Myocyte (in vitro differentiated cells): ENCODE measurements at regions not wholly inside any gene's neighbourhood (a gene's known extent, or its start where the extent isn't known, plus 50 kb on each side); places are given as distances from the start of the nearest gene placed in this dataset.

ENCODE experiments used
- DNase-seq: peaks from one replicate; pipeline ENCODE4 v3.0.0-alpha.2; 2012; ENCODE audit warnings: low read depth

DNA sequence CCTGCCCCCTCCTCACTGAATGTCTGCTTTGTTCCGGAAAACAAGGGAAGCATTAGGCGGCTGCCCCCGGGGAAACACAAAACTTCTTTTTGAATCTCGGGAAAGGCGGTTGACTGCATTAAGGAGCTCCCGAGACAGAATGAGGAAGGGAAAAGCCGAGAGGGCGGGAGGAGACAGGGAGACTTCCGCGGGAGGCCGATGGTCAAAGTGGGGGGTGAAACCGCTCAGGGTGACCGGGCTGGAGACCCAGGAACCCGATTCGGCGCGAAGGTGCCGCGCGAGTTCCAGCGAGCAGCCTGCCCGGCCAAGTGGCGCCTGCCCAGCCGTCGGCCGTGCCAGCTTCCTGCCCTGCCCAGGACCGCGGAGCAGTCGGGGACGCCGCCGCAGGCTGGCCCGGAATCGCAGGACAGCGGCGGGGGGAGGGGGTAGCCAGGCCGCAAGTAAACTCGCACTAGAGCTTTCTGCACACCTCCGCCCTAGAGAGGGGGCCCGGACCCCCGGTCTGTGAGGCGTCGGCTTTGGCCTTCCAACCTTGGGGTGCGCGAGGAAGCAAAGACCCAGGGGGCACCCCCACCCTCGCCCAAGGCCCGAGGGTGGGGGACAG is 55.1 kb upstream of the BCOR start:
- peak; percentile 63 for DNase-seq

DNA sequence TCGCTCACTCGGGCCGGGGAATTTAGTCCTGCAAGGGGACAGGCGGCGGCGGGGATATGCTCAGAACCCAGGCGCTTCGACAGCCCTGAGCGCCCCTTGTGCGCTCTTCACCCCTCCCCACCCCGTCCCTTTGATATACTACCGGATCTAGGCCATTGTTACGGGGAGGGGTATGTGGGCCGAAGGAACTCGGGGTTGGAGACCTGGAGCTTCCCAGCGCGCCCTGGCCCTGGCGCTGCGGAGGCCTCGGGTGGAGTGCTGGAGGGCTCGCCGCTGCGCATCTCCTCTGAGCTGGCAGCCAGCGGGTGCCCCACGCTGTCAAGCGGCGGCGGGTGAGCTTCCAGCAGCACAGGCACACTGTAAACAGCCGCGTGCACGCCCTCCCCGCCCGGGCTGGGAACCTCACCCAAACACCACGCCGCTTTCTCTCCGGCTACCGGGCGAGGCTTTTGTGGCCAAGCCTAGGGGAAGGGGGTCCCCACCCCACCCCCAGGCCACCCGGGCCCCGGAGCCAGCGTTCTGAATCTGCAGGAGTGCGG is 54.5 kb upstream of the BCOR start:
- DNase-seq: no peak

DNA sequence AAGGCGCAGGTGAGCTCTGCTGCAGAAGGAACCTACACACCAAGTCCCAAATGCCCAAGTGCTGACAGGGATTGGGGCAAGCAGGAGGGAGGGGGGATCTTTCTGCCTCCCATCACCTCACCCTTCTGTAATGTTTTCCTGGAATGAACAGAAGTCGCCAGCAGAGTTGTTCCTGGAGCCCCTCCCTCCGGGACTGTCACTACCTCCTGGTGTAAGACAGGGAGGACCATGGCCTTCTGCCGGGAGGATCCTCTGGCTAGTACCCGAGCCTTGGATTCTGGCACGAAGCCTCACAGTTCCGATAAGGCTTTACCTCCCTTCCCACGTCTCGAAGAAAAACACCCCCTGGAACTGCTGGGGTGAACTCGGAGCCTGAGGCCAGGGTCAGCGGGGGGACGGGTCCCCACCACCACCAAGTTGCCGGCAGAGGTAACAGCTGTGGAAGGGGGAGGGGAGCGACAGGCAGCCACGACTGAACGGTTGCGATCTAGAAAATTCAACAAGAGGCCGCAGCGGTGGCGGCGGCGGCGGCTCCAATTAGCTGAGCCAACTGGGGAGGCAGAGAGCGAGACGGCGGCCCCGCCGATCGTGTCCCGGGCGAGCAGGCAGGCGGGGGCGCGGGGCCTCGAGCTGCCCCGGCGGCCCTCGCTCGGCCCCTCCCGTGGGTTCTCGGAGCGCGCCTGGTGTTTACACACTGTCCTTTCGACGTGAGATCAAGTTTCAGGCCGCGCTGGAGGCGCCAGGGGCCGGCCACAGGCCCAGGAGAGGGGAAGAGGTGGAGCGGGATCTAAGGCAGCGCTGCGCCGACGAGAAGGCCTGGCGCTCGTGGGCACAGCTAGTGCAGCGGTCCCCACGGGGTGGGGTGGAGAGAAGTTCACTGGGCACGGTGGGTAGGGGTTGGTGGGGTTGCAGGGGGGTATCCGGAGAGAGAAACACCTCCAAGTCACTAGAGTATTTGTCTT is 53.7 kb upstream of the BCOR start:
- no peak for DNase-seq

DNA sequence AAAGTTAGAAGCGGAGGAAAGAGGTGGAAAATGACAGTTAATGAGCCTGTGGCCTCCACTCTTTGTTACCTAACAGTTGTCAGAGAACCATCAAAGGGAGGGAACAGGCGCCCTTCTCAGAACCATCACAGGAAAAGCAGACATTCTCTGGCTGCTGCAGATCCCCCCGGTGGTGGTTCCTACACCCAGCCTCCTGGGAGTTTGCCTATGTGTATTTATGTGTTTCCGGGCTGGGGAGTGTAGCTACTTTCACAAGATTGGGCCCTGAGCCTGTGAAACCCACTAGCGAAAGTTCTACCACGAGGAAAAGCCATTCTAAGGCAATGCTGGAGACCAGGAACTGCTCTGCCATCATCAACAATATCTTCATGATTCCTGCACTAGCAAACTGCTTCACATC is 52.7 kb upstream of the BCOR start:
- DNase-seq: no peak

DNA sequence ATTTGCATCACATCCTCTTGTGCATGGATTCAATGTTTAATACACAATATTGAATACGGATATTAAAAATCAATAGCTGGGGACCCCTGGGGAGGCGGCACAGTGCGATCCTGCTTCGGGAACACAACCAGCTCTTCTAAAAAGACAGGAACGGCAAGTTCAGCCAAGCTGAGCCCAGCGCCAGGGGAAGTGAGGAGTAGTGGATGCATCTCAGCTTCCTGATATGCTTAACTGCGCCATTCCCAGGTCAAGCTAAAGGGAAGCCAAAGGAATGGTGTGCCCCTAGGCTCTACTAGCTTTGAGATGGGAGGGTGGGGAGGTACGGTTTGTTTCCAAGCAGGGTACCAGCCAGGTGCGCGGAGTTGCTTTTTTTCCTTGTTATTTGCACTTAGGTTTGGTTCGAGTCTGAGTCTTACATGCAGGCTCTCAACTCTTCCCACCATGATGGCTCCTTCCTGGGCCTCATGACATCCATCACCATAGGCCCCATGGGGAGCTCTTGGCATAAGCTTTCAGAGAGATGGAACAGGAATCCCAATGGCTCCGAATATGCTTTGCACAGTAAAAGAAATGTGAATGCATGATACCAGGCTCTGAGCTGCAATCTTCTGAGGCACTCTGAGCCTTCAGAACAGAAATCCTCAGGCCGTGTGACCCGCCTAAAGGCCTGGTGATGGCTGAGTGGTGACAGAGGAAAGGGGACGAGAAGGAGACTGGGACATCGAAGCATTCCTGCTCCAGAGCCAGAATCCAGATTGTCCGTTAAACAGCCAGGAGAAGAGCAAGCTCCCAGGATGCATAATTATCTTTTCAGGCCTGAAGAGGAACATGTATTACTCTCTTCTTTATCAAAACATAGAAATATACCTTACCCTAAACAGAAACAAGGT is 51.8 kb upstream of the BCOR start:
- DNase-seq: no peak

DNA sequence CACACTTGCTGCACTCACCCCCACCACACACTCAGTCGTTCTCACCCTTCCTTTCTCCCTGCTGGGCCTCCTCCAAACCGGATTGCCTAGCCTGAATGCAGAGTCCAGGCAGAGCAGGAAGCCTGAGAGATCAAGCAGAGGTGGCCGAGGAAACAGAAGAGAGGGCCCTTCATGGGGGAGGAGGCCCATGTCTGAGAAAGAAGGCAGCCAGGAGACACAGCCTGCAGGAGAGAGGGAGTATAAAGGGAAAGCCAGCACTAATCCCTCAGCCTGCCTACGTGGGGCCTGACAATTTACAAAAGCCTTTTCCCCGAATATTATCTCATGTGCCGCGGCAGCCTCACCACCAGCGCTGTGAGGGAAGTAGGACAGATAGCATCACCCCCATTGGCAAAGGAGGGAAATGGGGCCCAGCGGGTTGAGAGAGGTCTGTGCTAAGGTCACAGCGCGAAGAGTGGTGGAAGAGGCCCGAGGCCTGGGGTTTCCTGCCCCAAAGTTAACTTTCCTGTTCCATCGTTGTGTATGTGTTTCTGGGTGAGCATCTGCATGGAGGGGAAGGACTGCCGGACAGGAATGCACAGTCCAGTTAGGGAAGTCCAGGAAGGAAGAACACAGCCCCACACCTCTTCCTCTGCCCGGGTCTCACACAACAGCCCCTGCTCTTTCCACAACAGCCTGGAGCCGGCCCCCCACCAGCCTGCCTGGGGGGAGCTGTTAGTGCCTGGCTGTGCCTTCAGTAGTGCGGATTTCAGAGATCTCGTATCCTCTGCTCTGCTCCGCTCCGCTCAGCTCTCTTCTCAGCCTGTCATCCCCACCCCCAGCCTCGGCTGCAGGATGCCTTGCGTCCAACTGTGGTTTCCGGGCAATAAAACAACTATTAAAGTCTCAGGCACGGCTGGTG is 50.9 kb upstream of the BCOR start:
- DNase-seq: no peak

DNA sequence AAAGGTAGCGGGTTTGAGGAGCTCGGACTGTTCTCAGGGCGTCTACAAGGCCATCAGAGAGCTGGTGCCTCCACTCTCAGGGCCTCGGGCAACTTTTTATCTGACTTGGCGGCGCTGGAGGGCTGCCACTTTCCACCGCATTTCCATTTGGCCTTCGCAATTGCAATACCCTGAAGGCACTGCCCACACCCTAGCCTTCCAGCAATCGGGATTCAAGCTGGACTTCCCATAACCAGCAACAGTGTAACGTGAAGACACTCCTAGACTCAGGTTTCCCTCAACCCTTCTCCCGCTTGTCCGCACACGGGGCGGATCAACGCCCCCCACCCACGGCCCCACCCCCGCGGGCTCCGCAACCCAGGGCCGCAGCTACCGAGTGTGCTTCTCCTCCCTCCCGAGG is 50.2 kb upstream of the BCOR start:
- DNase-seq: no peak
